HG03066 (cell line): ENCODE measurements at regions not wholly inside any gene's neighbourhood (a gene's known extent, or its start where the extent isn't known, plus 50 kb on each side); places are given as distances from the start of the nearest gene placed in this dataset.
"Not testable (repeated sequence)": the region's sequence is repeated elsewhere in the genome, so short reads cannot be mapped to it uniquely, and the experiment has no call there.

Experiments
- ATAC-seq: cut with Tn5 transposase; IDR thresholded peaks from one replicate; pipeline ENCODE4 v1.9.1; 2021; ENCODE audit warnings: low read depth; ENCODE audit not compliant: unreplicated experiment

GRCh38 chr2:2734308-2734707 is 403.2 kb upstream of the MYT1L start:
- ATAC-seq = no peak

- no peak for ATAC-seq
These were observed 402.7 kb upstream of the MYT1L start for GRCh38 chr2:2733818-2734217.

- no peak for ATAC-seq
These were observed 401.4 kb upstream of the MYT1L start for GRCh38 chr2:2732331-2733119.

- ATAC-seq = no peak
These were observed 400.8 kb upstream of the MYT1L start for GRCh38 chr2:2731816-2732284.

- no peak for ATAC-seq
These were observed 400.2 kb upstream of the MYT1L start for GRCh38 chr2:2731101-2731815.

GRCh38 chr2:2730301-2730833 is 399.3 kb upstream of the MYT1L start:
- no peak for ATAC-seq

GRCh38 chr2:2729246-2729645 is 398.2 kb upstream of the MYT1L start:
- no peak for ATAC-seq

- ATAC-seq = no peak
These were observed 397.6 kb upstream of the MYT1L start for GRCh38 chr2:2728635-2729034.

- no peak for ATAC-seq
These were observed 396.9 kb upstream of the MYT1L start for GRCh38 chr2:2727876-2728511.

GRCh38 chr2:2726163-2726562 is 395.1 kb upstream of the MYT1L start:
- no peak for ATAC-seq

GRCh38 chr2:2723064-2723463 is 392.0 kb upstream of the MYT1L start:
- no peak for ATAC-seq

GRCh38 chr2:2721296-2721835 is 390.3 kb upstream of the MYT1L start:
- no peak for ATAC-seq

- not testable (repeated sequence) for ATAC-seq
These were observed 389.7 kb upstream of the MYT1L start for GRCh38 chr2:2720806-2721205.

- ATAC-seq = no peak
These were observed 389.3 kb upstream of the MYT1L start for GRCh38 chr2:2720351-2720750.

- ATAC-seq = no peak
These were observed 388.7 kb upstream of the MYT1L start for GRCh38 chr2:2719781-2720180.

- ATAC-seq = no peak
These were observed 387.9 kb upstream of the MYT1L start for GRCh38 chr2:2719015-2719414.

- ATAC-seq = no peak
These were observed 386.3 kb upstream of the MYT1L start for GRCh38 chr2:2717406-2717805.

GRCh38 chr2:2716771-2717170 is 385.7 kb upstream of the MYT1L start:
- no peak for ATAC-seq

- ATAC-seq = no peak
These were observed 384.2 kb upstream of the MYT1L start for GRCh38 chr2:2715036-2715818.

- no peak for ATAC-seq
These were observed 383.3 kb upstream of the MYT1L start for GRCh38 chr2:2714408-2714807.
